GM12874 (cell line): ENCODE measurements at regions not wholly inside any gene's neighbourhood (a gene's known extent, or its start where the extent isn't known, plus 50 kb on each side); places are given as distances from the start of the nearest gene placed in this dataset.

Experiments used
- TF ChIP-seq, protein P1 (sequence below): IDR thresholded peaks from 2 replicates; pipeline ENCODE4 v1.5.1; 2011; ENCODE audit warnings: low read depth, mild to moderate bottlenecking, control low read depth, low read length, moderate library complexity; ENCODE audit not compliant: insufficient read depth

DNA sequence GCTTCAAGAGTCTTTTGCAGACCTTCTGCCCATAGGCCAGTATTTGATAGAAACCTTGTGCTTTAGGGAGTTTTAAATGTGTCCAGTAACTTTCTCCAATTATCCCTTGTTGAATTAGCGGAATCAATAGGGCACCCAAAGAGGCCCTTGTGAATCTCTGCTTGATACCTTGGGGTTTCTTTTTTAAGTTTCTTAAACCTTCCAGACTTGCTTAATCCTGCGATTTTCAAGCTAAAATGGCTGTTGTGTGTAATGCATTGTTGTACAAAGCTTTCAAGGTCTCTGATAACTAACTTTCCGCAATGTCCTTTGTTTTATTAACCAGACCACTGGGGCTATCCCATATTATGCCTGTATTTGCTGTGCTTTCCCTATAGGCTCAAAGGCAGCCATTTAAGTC is 577.4 kb upstream of the RORB start:
- TF ChIP-seq, protein P1, sequence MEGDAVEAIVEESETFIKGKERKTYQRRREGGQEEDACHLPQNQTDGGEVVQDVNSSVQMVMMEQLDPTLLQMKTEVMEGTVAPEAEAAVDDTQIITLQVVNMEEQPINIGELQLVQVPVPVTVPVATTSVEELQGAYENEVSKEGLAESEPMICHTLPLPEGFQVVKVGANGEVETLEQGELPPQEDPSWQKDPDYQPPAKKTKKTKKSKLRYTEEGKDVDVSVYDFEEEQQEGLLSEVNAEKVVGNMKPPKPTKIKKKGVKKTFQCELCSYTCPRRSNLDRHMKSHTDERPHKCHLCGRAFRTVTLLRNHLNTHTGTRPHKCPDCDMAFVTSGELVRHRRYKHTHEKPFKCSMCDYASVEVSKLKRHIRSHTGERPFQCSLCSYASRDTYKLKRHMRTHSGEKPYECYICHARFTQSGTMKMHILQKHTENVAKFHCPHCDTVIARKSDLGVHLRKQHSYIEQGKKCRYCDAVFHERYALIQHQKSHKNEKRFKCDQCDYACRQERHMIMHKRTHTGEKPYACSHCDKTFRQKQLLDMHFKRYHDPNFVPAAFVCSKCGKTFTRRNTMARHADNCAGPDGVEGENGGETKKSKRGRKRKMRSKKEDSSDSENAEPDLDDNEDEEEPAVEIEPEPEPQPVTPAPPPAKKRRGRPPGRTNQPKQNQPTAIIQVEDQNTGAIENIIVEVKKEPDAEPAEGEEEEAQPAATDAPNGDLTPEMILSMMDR = no peak

GRCh38 chr9:73923796-73924195 is 573.3 kb upstream of the RORB start:
- TF ChIP-seq, protein P1 = no peak

DNA sequence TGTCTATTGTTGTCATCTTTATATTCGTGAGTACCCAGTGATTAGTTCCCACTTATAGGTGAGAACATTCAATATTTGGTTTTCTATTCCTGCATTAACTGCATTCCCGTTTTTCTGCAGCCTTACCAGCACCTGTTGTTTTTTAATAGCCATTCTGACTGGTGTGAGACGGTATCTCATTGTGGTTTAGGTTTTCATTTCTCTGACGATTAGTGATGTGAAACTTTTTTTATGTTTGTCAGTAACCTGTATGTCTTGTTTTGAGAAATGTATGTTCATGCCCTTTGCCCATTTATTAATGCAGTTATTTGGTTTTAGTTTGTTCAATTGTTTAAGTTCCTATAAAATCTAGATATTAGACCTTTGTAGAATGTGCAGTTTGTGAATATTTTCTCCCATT is 546.0 kb upstream of the RORB start:
- TF ChIP-seq, protein P1 = no peak

DNA sequence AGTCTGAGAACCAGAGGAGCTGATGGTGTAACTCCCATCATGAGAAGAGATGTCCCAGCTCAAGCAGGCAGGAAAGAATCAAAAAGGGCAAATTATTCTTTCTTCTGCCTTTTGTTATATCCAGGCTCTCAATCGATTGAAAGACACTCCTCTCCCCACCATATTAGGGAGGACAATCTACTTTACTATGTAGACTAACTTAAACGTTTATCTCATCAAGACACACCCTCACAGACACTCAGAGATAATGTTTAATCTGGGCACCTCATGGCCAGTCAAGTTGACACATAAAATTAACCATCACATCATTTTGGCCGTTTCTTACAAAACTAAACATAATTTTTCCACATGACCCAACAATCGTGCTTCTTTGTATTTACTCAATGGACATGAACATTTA is 534.3 kb upstream of the RORB start:
- TF ChIP-seq, protein P1 = no peak

GRCh38 chr9:73969936-73970335 is 527.2 kb upstream of the RORB start:
- TF ChIP-seq, protein P1 = no peak

GRCh38 chr9:73979894-73980264 is 517.3 kb upstream of the RORB start:
- TF ChIP-seq, protein P1 = no peak

DNA sequence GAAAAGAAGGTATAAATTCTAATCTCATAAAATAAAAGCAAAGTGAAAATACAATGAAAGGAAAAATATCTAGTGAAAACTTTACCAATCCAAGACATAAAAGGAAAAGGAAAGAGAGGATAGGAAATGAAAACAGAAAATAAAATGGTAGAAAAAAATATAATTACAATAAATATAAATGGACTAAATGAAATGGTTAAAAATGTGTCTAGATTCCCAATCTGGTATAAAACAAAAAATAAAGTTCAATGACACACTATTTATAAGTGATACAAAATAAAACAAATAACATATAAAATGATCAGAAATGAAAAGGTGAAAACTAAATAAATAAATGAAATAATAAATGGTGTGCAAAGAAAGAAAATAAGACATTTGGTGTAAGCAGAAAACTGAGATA is 516.4 kb upstream of the RORB start:
- TF ChIP-seq, protein P1 = no peak

GRCh38 chr9:73981405-73981804 is 515.7 kb upstream of the RORB start:
- TF ChIP-seq, protein P1 = no peak
